HepG2 (cell line): ENCODE measurements at regions not wholly inside any gene's neighbourhood (a gene's known extent, or its start where the extent isn't known, plus 50 kb on each side); places are given as distances from the start of the nearest gene placed in this dataset.

Experiments
- CHD4 ChIP-seq: fragments of 200-600 bp; sonication (generic); IDR thresholded peaks from 2 replicates; pipeline ENCODE4 v1.7.0; 2017; ENCODE audit warnings: mild to moderate bottlenecking, low read length, borderline replicate concordance
- HNF4G ChIP-seq, 2 experiments: sonication (generic) in 1 of 2; formaldehyde crosslinking in 1 of 2; IDR thresholded peaks; 2 replicates each; pipeline versions ENCODE4 v1.4.0 to v1.6.1; 2011 to 2020; ENCODE audit warnings: borderline replicate concordance in 2 of 2, low read depth in 2 of 2, mild to moderate bottlenecking in 2 of 2, low read length in 1 of 2, missing genetic modification reagents in 1 of 2, moderate library complexity in 1 of 2
- SETDB1 ChIP-seq: sonication (generic); formaldehyde crosslinking; IDR thresholded peaks from 2 replicates; pipeline ENCODE4 v1.5.1; 2020; ENCODE audit warnings: missing genetic modification reagents, mild to moderate bottlenecking, borderline replicate concordance

- TF ChIP-seq SETDB1, result no peak
- TF ChIP-seq CHD4, result no peak
- TF ChIP-seq HNF4G (IDR thresholded peaks at IDR 0.05; ENCODE audit: borderline replicate concordance, low read depth, low read length), result no peak
- TF ChIP-seq HNF4G (CRISPR knock-in tag; IDR thresholded peaks at IDR 0.05; ENCODE audit: borderline replicate concordance, low read depth), result no peak
Observed at GRCh38 chr6:21898107-21898796, 304.7 kb downstream of the SOX4 start.
